ENCODE measurements at regions not wholly inside any gene's neighbourhood (a gene's known extent, or its start where the extent isn't known, plus 50 kb on each side); places are given as distances from the start of the nearest gene placed in this dataset.
"Not testable (repeated sequence)": the region's sequence is repeated elsewhere in the genome, so short reads cannot be mapped to it uniquely, and the experiment has no call there.

GRCh38 chr1:79152-79551 is 372.3 kb downstream of the OR4F29 start:
- H3K4me1 ChIP-seq (ENCODE audit: control insufficient read depth, extremely low read depth, insufficient read depth, low read length); H3K27me3 ChIP-seq (ENCODE audit: control insufficient read depth, insufficient read depth, low read length): not testable (repeated sequence)

GRCh38 chr1:65119-65518 is 386.4 kb downstream of the OR4F29 start, which contains the start of gene OR4F5:
OR4F5 (plus strand) TSS chr1:65419.
- H3K4me3 ChIP-seq (replicated peaks in 1 of 4; ENCODE audit: control extremely low read depth in 1 of 4, insufficient read depth in 1 of 4, low read depth in 3 of 4, low read length in 4 of 4); H3K4me1 ChIP-seq (ENCODE audit: control insufficient read depth, extremely low read depth, insufficient read depth, low read length); DNase-seq (ENCODE audit: low read depth in 2 of 2); H3K9me3 ChIP-seq (ENCODE audit: control insufficient read depth, insufficient read depth, low read depth, low read length); H3K9ac ChIP-seq (ENCODE audit: insufficient read depth, low read length); H3K4me2 ChIP-seq (ENCODE audit: extremely low read depth, insufficient read depth, low read length); H4K20me1 ChIP-seq (ENCODE audit: control insufficient read depth, extremely low read depth, insufficient read depth, low read length); H2AFZ ChIP-seq (ENCODE audit: low read length); H3K27me3 ChIP-seq (ENCODE audit: control insufficient read depth, insufficient read depth, low read length); H3K79me2 ChIP-seq (ENCODE audit: control insufficient read depth, insufficient read depth, low read length); H3K36me3 ChIP-seq (ENCODE audit: control insufficient read depth, insufficient read depth, low read length); H3K27ac ChIP-seq (ENCODE audit: insufficient read depth, low read length): not testable (repeated sequence)

More at GRCh38 chr1:79152-79551, 372.3 kb downstream of the OR4F29 start:
- not testable (repeated sequence) for DNase-seq (ENCODE audit: low read depth in 2 of 2); H3K4me3 ChIP-seq (replicated peaks in 1 of 4; ENCODE audit: control extremely low read depth in 1 of 4, insufficient read depth in 1 of 4, low read depth in 3 of 4, low read length in 4 of 4); H4K20me1 ChIP-seq (ENCODE audit: control insufficient read depth, extremely low read depth, insufficient read depth, low read length); H3K9me3 ChIP-seq (ENCODE audit: control insufficient read depth, insufficient read depth, low read depth, low read length); H3K79me2 ChIP-seq (ENCODE audit: control insufficient read depth, insufficient read depth, low read length); H3K4me2 ChIP-seq (ENCODE audit: extremely low read depth, insufficient read depth, low read length); H3K9ac ChIP-seq (ENCODE audit: insufficient read depth, low read length); H3K27ac ChIP-seq (ENCODE audit: insufficient read depth, low read length); H3K36me3 ChIP-seq (ENCODE audit: control insufficient read depth, insufficient read depth, low read length); H2AFZ ChIP-seq (ENCODE audit: low read length)

GRCh38 chr1:56014-56531 is 395.4 kb downstream of the OR4F29 start:
- not testable (repeated sequence) for H3K79me2 ChIP-seq (ENCODE audit: control insufficient read depth, insufficient read depth, low read length); H3K4me1 ChIP-seq (ENCODE audit: control insufficient read depth, extremely low read depth, insufficient read depth, low read length); H2AFZ ChIP-seq (ENCODE audit: low read length); H4K20me1 ChIP-seq (ENCODE audit: control insufficient read depth, extremely low read depth, insufficient read depth, low read length); H3K36me3 ChIP-seq (ENCODE audit: control insufficient read depth, insufficient read depth, low read length); H3K9ac ChIP-seq (ENCODE audit: insufficient read depth, low read length); H3K4me3 ChIP-seq (replicated peaks in 1 of 4; ENCODE audit: control extremely low read depth in 1 of 4, insufficient read depth in 1 of 4, low read depth in 3 of 4, low read length in 4 of 4); H3K27ac ChIP-seq (ENCODE audit: insufficient read depth, low read length); H3K9me3 ChIP-seq (ENCODE audit: control insufficient read depth, insufficient read depth, low read depth, low read length); DNase-seq (ENCODE audit: low read depth in 2 of 2); H3K4me2 ChIP-seq (ENCODE audit: extremely low read depth, insufficient read depth, low read length); H3K27me3 ChIP-seq (ENCODE audit: control insufficient read depth, insufficient read depth, low read length)

- H3K27ac ChIP-seq (ENCODE audit: insufficient read depth, low read length); H3K36me3 ChIP-seq (ENCODE audit: control insufficient read depth, insufficient read depth, low read length); H4K20me1 ChIP-seq (ENCODE audit: control insufficient read depth, extremely low read depth, insufficient read depth, low read length); H3K27me3 ChIP-seq (ENCODE audit: control insufficient read depth, insufficient read depth, low read length); DNase-seq (ENCODE audit: low read depth in 2 of 2); H3K9ac ChIP-seq (ENCODE audit: insufficient read depth, low read length); H3K4me1 ChIP-seq (ENCODE audit: control insufficient read depth, extremely low read depth, insufficient read depth, low read length); H3K9me3 ChIP-seq (ENCODE audit: control insufficient read depth, insufficient read depth, low read depth, low read length); H3K4me2 ChIP-seq (ENCODE audit: extremely low read depth, insufficient read depth, low read length); H3K79me2 ChIP-seq (ENCODE audit: control insufficient read depth, insufficient read depth, low read length); H3K4me3 ChIP-seq (replicated peaks in 1 of 4; ENCODE audit: control extremely low read depth in 1 of 4, insufficient read depth in 1 of 4, low read depth in 3 of 4, low read length in 4 of 4); H2AFZ ChIP-seq (ENCODE audit: low read length): not testable (repeated sequence)
Observed at GRCh38 chr1:53182-53581, 398.3 kb downstream of the OR4F29 start.

- not testable (repeated sequence) for H3K4me2 ChIP-seq (ENCODE audit: extremely low read depth, insufficient read depth, low read length); H4K20me1 ChIP-seq (ENCODE audit: control insufficient read depth, extremely low read depth, insufficient read depth, low read length); H3K9ac ChIP-seq (ENCODE audit: insufficient read depth, low read length); H3K4me3 ChIP-seq (replicated peaks in 1 of 4; ENCODE audit: control extremely low read depth in 1 of 4, insufficient read depth in 1 of 4, low read depth in 3 of 4, low read length in 4 of 4); H2AFZ ChIP-seq (ENCODE audit: low read length); H3K9me3 ChIP-seq (ENCODE audit: control insufficient read depth, insufficient read depth, low read depth, low read length); H3K79me2 ChIP-seq (ENCODE audit: control insufficient read depth, insufficient read depth, low read length); H3K27ac ChIP-seq (ENCODE audit: insufficient read depth, low read length); DNase-seq (ENCODE audit: low read depth in 2 of 2); H3K36me3 ChIP-seq (ENCODE audit: control insufficient read depth, insufficient read depth, low read length); H3K4me1 ChIP-seq (ENCODE audit: control insufficient read depth, extremely low read depth, insufficient read depth, low read length); H3K27me3 ChIP-seq (ENCODE audit: control insufficient read depth, insufficient read depth, low read length)
Observed at GRCh38 chr1:41965-42466, 409.5 kb downstream of the OR4F29 start.

GRCh38 chr1:41197-41596 is 410.3 kb downstream of the OR4F29 start:
- H3K9me3 ChIP-seq (ENCODE audit: control insufficient read depth, insufficient read depth, low read depth, low read length); H3K27me3 ChIP-seq (ENCODE audit: control insufficient read depth, insufficient read depth, low read length); DNase-seq (ENCODE audit: low read depth in 2 of 2); H3K79me2 ChIP-seq (ENCODE audit: control insufficient read depth, insufficient read depth, low read length); H3K4me2 ChIP-seq (ENCODE audit: extremely low read depth, insufficient read depth, low read length); H4K20me1 ChIP-seq (ENCODE audit: control insufficient read depth, extremely low read depth, insufficient read depth, low read length); H3K36me3 ChIP-seq (ENCODE audit: control insufficient read depth, insufficient read depth, low read length); H2AFZ ChIP-seq (ENCODE audit: low read length); H3K4me3 ChIP-seq (replicated peaks in 1 of 4; ENCODE audit: control extremely low read depth in 1 of 4, insufficient read depth in 1 of 4, low read depth in 3 of 4, low read length in 4 of 4); H3K9ac ChIP-seq (ENCODE audit: insufficient read depth, low read length); H3K27ac ChIP-seq (ENCODE audit: insufficient read depth, low read length); H3K4me1 ChIP-seq (ENCODE audit: control insufficient read depth, extremely low read depth, insufficient read depth, low read length): not testable (repeated sequence)

- not testable (repeated sequence) for H3K79me2 ChIP-seq (ENCODE audit: control insufficient read depth, insufficient read depth, low read length); H3K9ac ChIP-seq (ENCODE audit: insufficient read depth, low read length); H3K9me3 ChIP-seq (ENCODE audit: control insufficient read depth, insufficient read depth, low read depth, low read length); H3K27me3 ChIP-seq (ENCODE audit: control insufficient read depth, insufficient read depth, low read length); H3K4me1 ChIP-seq (ENCODE audit: control insufficient read depth, extremely low read depth, insufficient read depth, low read length); H3K36me3 ChIP-seq (ENCODE audit: control insufficient read depth, insufficient read depth, low read length); DNase-seq (ENCODE audit: low read depth in 2 of 2); H3K4me3 ChIP-seq (replicated peaks in 1 of 4; ENCODE audit: control extremely low read depth in 1 of 4, insufficient read depth in 1 of 4, low read depth in 3 of 4, low read length in 4 of 4); H4K20me1 ChIP-seq (ENCODE audit: control insufficient read depth, extremely low read depth, insufficient read depth, low read length); H3K27ac ChIP-seq (ENCODE audit: insufficient read depth, low read length); H2AFZ ChIP-seq (ENCODE audit: low read length); H3K4me2 ChIP-seq (ENCODE audit: extremely low read depth, insufficient read depth, low read length)
Observed at GRCh38 chr1:29183-29582, 422.3 kb downstream of the OR4F29 start.
